Activated T-cell treated with anti-CD3 and anti-CD28 coated beads, Interleukin-2, amount 50 U/mL, for 24 hours (primary cell): ENCODE measurements at regions not wholly inside any gene's neighbourhood (a gene's known extent, or its start where the extent isn't known, plus 50 kb on each side); places are given as distances from the start of the nearest gene placed in this dataset.
"Not testable (repeated sequence)": the region's sequence is repeated elsewhere in the genome, so short reads cannot be mapped to it uniquely, and the experiment has no call there.

ENCODE experiments used
- DNase-seq: peaks from one replicate; pipeline ENCODE4 v3.0.0-alpha.2; 2020
- H3K27ac Mint-ChIP-seq: 2 replicates; pipeline ENCODE4 v1.8.0; 2020; ENCODE audit warnings: mild to moderate bottlenecking, mixed read lengths
- H3K27me3 Mint-ChIP-seq: 2 replicates; pipeline ENCODE4 v1.8.0; 2020; ENCODE audit warnings: mixed read lengths
- H3K36me3 Mint-ChIP-seq: 2 replicates; pipeline ENCODE4 v1.8.0; 2020; ENCODE audit warnings: low read depth, mixed read lengths
- H3K4me1 Mint-ChIP-seq: 2 replicates; pipeline ENCODE4 v1.8.0; 2020; ENCODE audit warnings: low read depth, mixed read lengths
- H3K4me3 Mint-ChIP-seq: 2 replicates; pipeline ENCODE4 v1.8.0; 2020; ENCODE audit warnings: mild to moderate bottlenecking, moderate library complexity, mixed read lengths
- H3K9me3 Mint-ChIP-seq: 2 replicates; pipeline ENCODE4 v1.8.0; 2020; ENCODE audit warnings: mixed read lengths

- Mint-ChIP-seq H3K4me1 (no peaks in the 10 kb centered on the region), H3K4me3 (no peak overlapping the region), H3K9me3 (peaks cover 2% of the 10 kb centered on the region), H3K36me3 (no peaks in the 10 kb centered on the region), H3K27me3 (no peaks in the 10 kb centered on the region), H3K27ac (no peak overlapping the region)
- DNase-seq: no peak
Observed at GRCh38 chr4:149247164-149247563, 568.5 kb downstream of the IQCM start.

GRCh38 chr4:149245333-149245732, 570.3 kb downstream of the IQCM start:
- H3K36me3 Mint-ChIP-seq: no peaks in the 10 kb centered on the region
- no peaks in the 10 kb centered on the region for H3K27me3 Mint-ChIP-seq
- H3K4me3 Mint-ChIP-seq: no peak overlapping the region
- no peak for DNase-seq
- H3K4me1 Mint-ChIP-seq: no peaks in the 10 kb centered on the region
- no peaks in the 10 kb centered on the region for H3K9me3 Mint-ChIP-seq
- H3K27ac Mint-ChIP-seq: no peak overlapping the region

GRCh38 chr4:149238097-149238496, 577.5 kb downstream of the IQCM start:
- Mint-ChIP-seq H3K4me3 (no peak overlapping the region), H3K27ac (no peak overlapping the region), H3K9me3 (no peaks in the 10 kb centered on the region), H3K36me3 (no peaks in the 10 kb centered on the region), H3K27me3 (no peaks in the 10 kb centered on the region), H3K4me1 (no peaks in the 10 kb centered on the region)
- no peak for DNase-seq

GRCh38 chr4:149234798-149235197, 580.8 kb downstream of the IQCM start:
- H3K4me1 Mint-ChIP-seq: no peaks in the 10 kb centered on the region
- no peak overlapping the region for H3K27ac Mint-ChIP-seq
- DNase-seq: no peak
- no peak overlapping the region for H3K4me3 Mint-ChIP-seq
- peaks cover 4% of the 10 kb centered on the region for H3K9me3 Mint-ChIP-seq
- no peaks in the 10 kb centered on the region for H3K36me3 Mint-ChIP-seq
- no peaks in the 10 kb centered on the region for H3K27me3 Mint-ChIP-seq

GRCh38 chr4:149223659-149224058, 592.0 kb downstream of the IQCM start:
- Mint-ChIP-seq H3K27ac (no peak overlapping the region), H3K27me3 (no peaks in the 10 kb centered on the region), H3K4me3 (no peak overlapping the region), H3K9me3 (peaks cover 26% of the 10 kb centered on the region), H3K36me3 (no peaks in the 10 kb centered on the region), H3K4me1 (no peaks in the 10 kb centered on the region)
- DNase-seq: no peak

- no peak overlapping the region for H3K27ac Mint-ChIP-seq
- no peak overlapping the region for H3K4me3 Mint-ChIP-seq
- no peaks in the 10 kb centered on the region for H3K36me3 Mint-ChIP-seq
Observed at GRCh38 chr4:149218672-149219071, 597.0 kb downstream of the IQCM start.

GRCh38 chr4:149214301-149214700, 601.3 kb downstream of the IQCM start:
- no peaks in the 10 kb centered on the region for H3K36me3 Mint-ChIP-seq
- no peaks in the 10 kb centered on the region for H3K27me3 Mint-ChIP-seq
- H3K9me3 Mint-ChIP-seq: no peaks in the 10 kb centered on the region
- no peaks in the 10 kb centered on the region for H3K4me1 Mint-ChIP-seq
- no peak overlapping the region for H3K4me3 Mint-ChIP-seq
- no peak overlapping the region for H3K27ac Mint-ChIP-seq
- DNase-seq: no peak

More at GRCh38 chr4:149218672-149219071, 597.0 kb downstream of the IQCM start:
- no peaks in the 10 kb centered on the region for H3K27me3 Mint-ChIP-seq
- H3K9me3 Mint-ChIP-seq: peaks cover 23% of the 10 kb centered on the region
- H3K4me1 Mint-ChIP-seq: no peaks in the 10 kb centered on the region
- no peak for DNase-seq

GRCh38 chr4:149211876-149212275, 603.8 kb downstream of the IQCM start:
- Mint-ChIP-seq H3K4me3 (no peak overlapping the region), H3K27me3 (no peaks in the 10 kb centered on the region), H3K4me1 (no peaks in the 10 kb centered on the region), H3K27ac (no peak overlapping the region), H3K9me3 (no peaks in the 10 kb centered on the region), H3K36me3 (no peaks in the 10 kb centered on the region)
- DNase-seq: no peak

GRCh38 chr4:149203256-149204001, 612.2 kb downstream of the IQCM start:
- Mint-ChIP-seq H3K27ac (no peak overlapping the region), H3K4me3 (no peak overlapping the region), H3K27me3 (no peaks in the 10 kb centered on the region), H3K9me3 (no peaks in the 10 kb centered on the region), H3K4me1 (no peaks in the 10 kb centered on the region), H3K36me3 (no peaks in the 10 kb centered on the region)
- no peak for DNase-seq

- no peaks in the 10 kb centered on the region for H3K36me3 Mint-ChIP-seq
- no peak overlapping the region for H3K4me3 Mint-ChIP-seq
- H3K4me1 Mint-ChIP-seq: no peaks in the 10 kb centered on the region
- no peaks in the 10 kb centered on the region for H3K27me3 Mint-ChIP-seq
- no peak overlapping the region for H3K27ac Mint-ChIP-seq
- no peak for DNase-seq
- no peaks in the 10 kb centered on the region for H3K9me3 Mint-ChIP-seq
Observed at GRCh38 chr4:149202117-149202516, 613.5 kb downstream of the IQCM start.

GRCh38 chr4:149199594-149199993, 616.0 kb downstream of the IQCM start:
- Mint-ChIP-seq H3K9me3 (no peaks in the 10 kb centered on the region), H3K36me3 (no peaks in the 10 kb centered on the region), H3K4me3 (no peak overlapping the region), H3K27ac (no peak overlapping the region), H3K4me1 (no peaks in the 10 kb centered on the region), H3K27me3 (no peaks in the 10 kb centered on the region)
- no peak for DNase-seq

GRCh38 chr4:149194061-149194460, 621.6 kb downstream of the IQCM start:
- H3K27ac Mint-ChIP-seq: no peak overlapping the region
- H3K4me3 Mint-ChIP-seq: no peak overlapping the region
- DNase-seq: no peak
- H3K4me1 Mint-ChIP-seq: no peaks in the 10 kb centered on the region
- no peaks in the 10 kb centered on the region for H3K9me3 Mint-ChIP-seq
- no peaks in the 10 kb centered on the region for H3K36me3 Mint-ChIP-seq
- H3K27me3 Mint-ChIP-seq: no peaks in the 10 kb centered on the region

GRCh38 chr4:149187726-149188125, 627.9 kb downstream of the IQCM start:
- H3K36me3 Mint-ChIP-seq: no peaks in the 10 kb centered on the region
- no peak for DNase-seq
- H3K4me3 Mint-ChIP-seq: no peak overlapping the region
- no peaks in the 10 kb centered on the region for H3K27me3 Mint-ChIP-seq
- H3K4me1 Mint-ChIP-seq: no peaks in the 10 kb centered on the region
- H3K27ac Mint-ChIP-seq: no peak overlapping the region
- H3K9me3 Mint-ChIP-seq: no peaks in the 10 kb centered on the region

GRCh38 chr4:149183638-149184037, 632.0 kb downstream of the IQCM start:
- H3K27ac Mint-ChIP-seq: no peak overlapping the region
- no peaks in the 10 kb centered on the region for H3K27me3 Mint-ChIP-seq
- H3K9me3 Mint-ChIP-seq: no peaks in the 10 kb centered on the region
- no peak overlapping the region for H3K4me3 Mint-ChIP-seq
- DNase-seq: no peak
- H3K4me1 Mint-ChIP-seq: no peaks in the 10 kb centered on the region
- H3K36me3 Mint-ChIP-seq: no peaks in the 10 kb centered on the region

GRCh38 chr4:149181459-149181858, 634.2 kb downstream of the IQCM start:
- H3K27ac Mint-ChIP-seq, H3K9me3 Mint-ChIP-seq, H3K4me3 Mint-ChIP-seq, H3K27me3 Mint-ChIP-seq, H3K4me1 Mint-ChIP-seq, DNase-seq, H3K36me3 Mint-ChIP-seq: not testable (repeated sequence)

- Mint-ChIP-seq H3K36me3 (no peaks in the 10 kb centered on the region), H3K27ac (no peak overlapping the region), H3K4me3 (no peak overlapping the region), H3K27me3 (no peaks in the 10 kb centered on the region), H3K9me3 (no peaks in the 10 kb centered on the region), H3K4me1 (no peaks in the 10 kb centered on the region)
- DNase-seq: no peak
Observed at GRCh38 chr4:149176039-149176438, 639.6 kb downstream of the IQCM start.
